ENCODE measurements at regions not wholly inside any gene's neighbourhood (a gene's known extent, or its start where the extent isn't known, plus 50 kb on each side); places are given as distances from the start of the nearest gene placed in this dataset.

DNA sequence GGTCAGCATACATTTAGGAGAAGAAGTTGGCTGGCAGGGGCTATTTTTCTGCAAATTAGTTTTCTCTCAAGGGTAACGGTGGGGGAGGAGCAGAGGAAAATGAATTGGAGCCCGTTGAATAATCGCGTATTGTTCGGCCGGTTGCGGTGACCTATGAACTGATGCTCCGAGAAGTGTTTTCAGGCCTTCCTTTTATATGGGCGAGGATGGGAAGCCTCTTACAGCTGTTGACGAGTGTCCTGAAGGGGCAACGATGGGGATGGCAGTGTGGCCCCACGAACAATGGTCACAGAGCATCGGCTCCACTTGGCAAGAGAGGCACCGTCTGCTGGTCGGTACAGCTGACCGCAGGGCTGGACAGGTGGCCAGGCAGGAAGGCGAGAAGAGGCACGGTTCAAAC, 400.7 kb downstream of the ZSWIM6 start:
- no peak for DNase-seq
- WGBS, 2 donors: 84 to 87% methylated on average over 18 of the region's 18 CpGs
- no peaks in the 10 kb centered on the region for H3K27me3 ChIP-seq
- H3K27ac ChIP-seq: peak overlapping the region in 2 of 4 donors; percentile 71 to 75
- intact Hi-C loops (cut with DNase I): no loop called here
- TF ChIP-seq POLR2A (IDR thresholded peaks at IDR 0.05): no peak
- TF ChIP-seq, protein P1, sequence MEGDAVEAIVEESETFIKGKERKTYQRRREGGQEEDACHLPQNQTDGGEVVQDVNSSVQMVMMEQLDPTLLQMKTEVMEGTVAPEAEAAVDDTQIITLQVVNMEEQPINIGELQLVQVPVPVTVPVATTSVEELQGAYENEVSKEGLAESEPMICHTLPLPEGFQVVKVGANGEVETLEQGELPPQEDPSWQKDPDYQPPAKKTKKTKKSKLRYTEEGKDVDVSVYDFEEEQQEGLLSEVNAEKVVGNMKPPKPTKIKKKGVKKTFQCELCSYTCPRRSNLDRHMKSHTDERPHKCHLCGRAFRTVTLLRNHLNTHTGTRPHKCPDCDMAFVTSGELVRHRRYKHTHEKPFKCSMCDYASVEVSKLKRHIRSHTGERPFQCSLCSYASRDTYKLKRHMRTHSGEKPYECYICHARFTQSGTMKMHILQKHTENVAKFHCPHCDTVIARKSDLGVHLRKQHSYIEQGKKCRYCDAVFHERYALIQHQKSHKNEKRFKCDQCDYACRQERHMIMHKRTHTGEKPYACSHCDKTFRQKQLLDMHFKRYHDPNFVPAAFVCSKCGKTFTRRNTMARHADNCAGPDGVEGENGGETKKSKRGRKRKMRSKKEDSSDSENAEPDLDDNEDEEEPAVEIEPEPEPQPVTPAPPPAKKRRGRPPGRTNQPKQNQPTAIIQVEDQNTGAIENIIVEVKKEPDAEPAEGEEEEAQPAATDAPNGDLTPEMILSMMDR (IDR thresholded peaks at IDR 0.05): no peak
- no peaks in the 10 kb centered on the region for H3K9me3 ChIP-seq
- H3K4me3 ChIP-seq: no peak overlapping the region
- no peaks in the 10 kb centered on the region for H3K36me3 ChIP-seq (replicated peaks in 1 of 2; ENCODE audit: insufficient read depth in 1 of 2, low read depth in 2 of 2)
- H3K4me1 ChIP-seq: peaks cover 51% of the 10 kb centered on the region
- ATAC-seq: no peak

DNA sequence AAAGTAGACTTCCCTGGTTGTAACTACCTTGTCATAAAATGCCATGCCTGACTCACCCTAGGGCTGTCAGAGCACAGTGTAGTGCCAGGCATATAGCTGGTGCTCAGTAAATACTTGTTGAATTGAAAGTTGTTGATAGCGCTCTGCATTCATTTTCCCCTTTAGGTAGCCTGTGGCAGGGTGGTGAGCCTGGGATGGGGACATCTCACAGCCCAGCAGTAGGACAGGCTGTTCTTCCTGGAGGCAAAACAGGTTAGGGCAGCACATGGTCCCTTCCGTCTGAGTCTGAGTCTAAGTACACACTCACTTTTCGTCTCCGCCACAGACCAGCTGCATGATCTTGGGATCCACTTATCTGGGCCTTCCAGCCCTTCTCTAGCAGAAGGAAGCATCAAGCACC, 401.9 kb downstream of the ZSWIM6 start:
- TF ChIP-seq, protein P1 (IDR thresholded peaks at IDR 0.05): no peak
- no peak for TF ChIP-seq POLR2A (IDR thresholded peaks at IDR 0.05)
- Histone ChIP-seq H3K4me3 (no peak overlapping the region), H3K36me3 (replicated peaks in 1 of 2; ENCODE audit: insufficient read depth in 1 of 2, low read depth in 2 of 2) (no peaks in the 10 kb centered on the region), H3K27ac (peak overlapping the region in 3 of 4 donors; percentile 50 to 71 (median 71)), H3K9me3 (no peaks in the 10 kb centered on the region), H3K4me1 (peaks cover 55% of the 10 kb centered on the region), H3K27me3 (no peaks in the 10 kb centered on the region)
- no peak for ATAC-seq
- intact Hi-C loops (cut with DNase I): no loop called here
- 72 to 75% methylated on average over 4 of the region's 4 CpGs for WGBS, 2 donors
- peak in 2 of 4 donors; percentile 13 to 23 for DNase-seq

DNA sequence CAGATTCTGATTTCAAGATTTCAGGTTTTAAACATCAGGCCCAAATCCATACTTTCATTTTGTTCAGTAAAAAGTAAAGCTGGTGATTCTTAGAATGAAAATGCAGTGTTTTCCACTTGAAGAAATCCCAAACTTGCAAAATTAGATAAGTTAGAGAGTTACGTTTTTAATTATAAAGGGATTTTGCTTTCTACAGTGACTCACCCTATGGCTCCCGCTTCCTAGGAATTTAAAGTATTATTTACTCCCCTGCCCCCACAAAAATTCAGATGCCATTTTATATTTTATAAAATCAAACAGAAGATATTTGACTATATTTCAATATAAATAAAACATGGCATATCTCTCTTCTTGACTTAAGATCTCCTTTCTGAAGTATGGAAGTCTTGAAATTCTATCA, 402.9 kb downstream of the ZSWIM6 start:
- intact Hi-C loops (cut with DNase I): no loop called here
- Histone ChIP-seq H3K27ac (peak overlapping the region in 3 of 4 donors; percentile 50 to 72 (median 71)), H3K9me3 (no peaks in the 10 kb centered on the region), H3K27me3 (no peaks in the 10 kb centered on the region), H3K4me1 (peaks cover 55% of the 10 kb centered on the region), H3K4me3 (no peak overlapping the region), H3K36me3 (replicated peaks in 1 of 2; ENCODE audit: insufficient read depth in 1 of 2, low read depth in 2 of 2) (no peaks in the 10 kb centered on the region)
- ATAC-seq (no peak), DNase-seq (no peak)
- TF ChIP-seq, protein P1 (IDR thresholded peaks at IDR 0.05): no peak
- no peak for TF ChIP-seq POLR2A (IDR thresholded peaks at IDR 0.05)
- 37 to 70% methylated on average over 2 of the region's 2 CpGs for WGBS, 2 donors

- Histone ChIP-seq H3K9me3 (no peaks in the 10 kb centered on the region), H3K4me1 (peaks cover 55% of the 10 kb centered on the region), H3K36me3 (replicated peaks in 1 of 2; ENCODE audit: insufficient read depth in 1 of 2, low read depth in 2 of 2) (no peaks in the 10 kb centered on the region), H3K4me3 (no peak overlapping the region), H3K27me3 (no peaks in the 10 kb centered on the region), H3K27ac (peak overlapping the region; percentile 23 to 72 (median 60))
- intact Hi-C loops (cut with DNase I): no loop called here
- TF ChIP-seq, protein P1 (IDR thresholded peaks at IDR 0.05): no peak
- TF ChIP-seq POLR2A (IDR thresholded peaks at IDR 0.05): no peak
- ATAC-seq (no peak), DNase-seq (no peak)
- 51 to 63% methylated on average over 2 of the region's 2 CpGs for WGBS, 2 donors
Measured at GRCh38 chr5:61735531-61735930, 403.5 kb downstream of the ZSWIM6 start.

GRCh38 chr5:61735995-61736394, 403.9 kb downstream of the ZSWIM6 start:
- 25 to 27% methylated on average over 2 of the region's 2 CpGs for WGBS, 2 donors
- intact Hi-C loops (cut with DNase I): no loop called here
- Histone ChIP-seq H3K4me1 (peaks cover 55% of the 10 kb centered on the region), H3K27ac (peak overlapping the region; percentile 23 to 72 (median 60)), H3K4me3 (no peak overlapping the region), H3K9me3 (no peaks in the 10 kb centered on the region), H3K27me3 (no peaks in the 10 kb centered on the region), H3K36me3 (replicated peaks in 1 of 2; ENCODE audit: insufficient read depth in 1 of 2, low read depth in 2 of 2) (no peaks in the 10 kb centered on the region)
- ATAC-seq (peak; percentile 51), DNase-seq (no peak)
- TF ChIP-seq POLR2A (IDR thresholded peaks at IDR 0.05): no peak
- TF ChIP-seq, protein P1 (IDR thresholded peaks at IDR 0.05): no peak

All from body of pancreas (tissue), 4 donors.